ENCODE measurements at regions not wholly inside any gene's neighbourhood (a gene's known extent, or its start where the extent isn't known, plus 50 kb on each side); places are given as distances from the start of the nearest gene placed in this dataset.

GRCh38 chr6:166778776-166779175 lies 151.7 kb upstream of the RPS6KA2 start:
- TF ChIP-seq, protein P1, sequence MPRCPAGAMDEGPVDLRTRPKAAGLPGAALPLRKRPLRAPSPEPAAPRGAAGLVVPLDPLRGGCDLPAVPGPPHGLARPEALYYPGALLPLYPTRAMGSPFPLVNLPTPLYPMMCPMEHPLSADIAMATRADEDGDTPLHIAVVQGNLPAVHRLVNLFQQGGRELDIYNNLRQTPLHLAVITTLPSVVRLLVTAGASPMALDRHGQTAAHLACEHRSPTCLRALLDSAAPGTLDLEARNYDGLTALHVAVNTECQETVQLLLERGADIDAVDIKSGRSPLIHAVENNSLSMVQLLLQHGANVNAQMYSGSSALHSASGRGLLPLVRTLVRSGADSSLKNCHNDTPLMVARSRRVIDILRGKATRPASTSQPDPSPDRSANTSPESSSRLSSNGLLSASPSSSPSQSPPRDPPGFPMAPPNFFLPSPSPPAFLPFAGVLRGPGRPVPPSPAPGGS (IDR thresholded peaks at IDR 0.05): no peak
- TF ChIP-seq CTCF (IDR thresholded peaks at IDR 0.05): no peak
- no peak for TF ChIP-seq USF2 (IDR thresholded peaks at IDR 0.05)
- no peak for TF ChIP-seq CBX2 (IDR thresholded peaks at IDR 0.05; ENCODE audit: borderline replicate concordance, low read depth)
- TF ChIP-seq RNF2 (IDR thresholded peaks at IDR 0.05; ENCODE audit: borderline replicate concordance, low read depth): no peak
- no peak for TF ChIP-seq POLR2A (IDR thresholded peaks at IDR 0.05; ENCODE audit: low read length)
- TF ChIP-seq CEBPB (IDR thresholded peaks at IDR 0.05): no peak
- TF ChIP-seq MAFK (IDR thresholded peaks at IDR 0.05; ENCODE audit: partially characterized antibody): no peak
- TF ChIP-seq HOXB5 (CRISPR knock-in tag; IDR thresholded peaks at IDR 0.05): no peak
- no peak for TF ChIP-seq REST (IDR thresholded peaks at IDR 0.05)
- TF ChIP-seq KDM1A (IDR thresholded peaks at IDR 0.05; ENCODE audit: low read depth): no peak
- TF ChIP-seq SMC3 (IDR thresholded peaks at IDR 0.05): no peak

Data from A549 (cell line).